Transverse colon (tissue), 4 donors: ENCODE measurements at regions not wholly inside any gene's neighbourhood (a gene's known extent, or its start where the extent isn't known, plus 50 kb on each side); places are given as distances from the start of the nearest gene placed in this dataset.

ENCODE experiments used
- EP300 ChIP-seq: sonication (generic); formaldehyde crosslinking; IDR thresholded peaks from one replicate; pipeline ENCODE4 v1.6.1; 2017; ENCODE audit warnings: antibody characterized with exemption, low read depth
- POLR2A ChIP-seq: fragments of 450-650 bp; IDR thresholded peaks from one replicate; pipeline ENCODE4 v1.6.1; 2016; ENCODE audit warnings: antibody characterized with exemption, mild to moderate bottlenecking, moderate library complexity
- POLR2AphosphoS5 ChIP-seq, 3 donors: sonication (generic); formaldehyde crosslinking; IDR thresholded peaks; one replicate each; pipeline ENCODE4 v1.6.1; 2016; ENCODE audit warnings: antibody characterized with exemption in 3 of 3
- TF ChIP-seq, protein P1 (sequence below), 5 experiments: fragments of 200-600 bp in 3 of 5; fragments of 450-650 bp in 2 of 5; sonication (generic) in 3 of 5; IDR thresholded peaks; 1 replicate in 2 of 5; 2 replicates in 3 of 5; pipeline ENCODE4 v1.5.1; 2016 to 2017; ENCODE audit warnings: antibody characterized with exemption in 5 of 5, inconsistent platforms in 3 of 5, mild to moderate bottlenecking in 2 of 5, moderate library complexity in 1 of 5

DNA sequence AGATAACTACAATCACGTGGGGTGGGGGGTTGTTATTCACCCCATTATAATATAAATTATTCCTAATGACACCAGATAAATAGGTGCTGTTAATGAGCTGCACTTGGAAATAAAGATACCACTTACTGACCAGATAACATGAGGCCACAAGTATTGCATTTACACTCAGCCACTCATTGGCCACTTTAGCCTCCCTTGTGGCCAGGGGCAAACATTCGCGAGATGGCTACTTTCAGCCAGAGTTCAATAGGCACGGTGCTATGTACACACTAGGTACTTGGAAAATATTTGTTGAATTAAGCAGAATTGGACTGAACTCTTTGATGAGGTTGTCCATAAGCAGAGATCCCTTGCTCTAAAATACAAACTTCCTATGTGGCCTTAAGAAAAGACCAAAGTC is 713.7 kb upstream of the TENM3 start:
- TF ChIP-seq POLR2A (no peak), EP300 (no peak), POLR2AphosphoS5 (IDR thresholded peaks at IDR 0.05) (no peak)
- TF ChIP-seq, protein P1, sequence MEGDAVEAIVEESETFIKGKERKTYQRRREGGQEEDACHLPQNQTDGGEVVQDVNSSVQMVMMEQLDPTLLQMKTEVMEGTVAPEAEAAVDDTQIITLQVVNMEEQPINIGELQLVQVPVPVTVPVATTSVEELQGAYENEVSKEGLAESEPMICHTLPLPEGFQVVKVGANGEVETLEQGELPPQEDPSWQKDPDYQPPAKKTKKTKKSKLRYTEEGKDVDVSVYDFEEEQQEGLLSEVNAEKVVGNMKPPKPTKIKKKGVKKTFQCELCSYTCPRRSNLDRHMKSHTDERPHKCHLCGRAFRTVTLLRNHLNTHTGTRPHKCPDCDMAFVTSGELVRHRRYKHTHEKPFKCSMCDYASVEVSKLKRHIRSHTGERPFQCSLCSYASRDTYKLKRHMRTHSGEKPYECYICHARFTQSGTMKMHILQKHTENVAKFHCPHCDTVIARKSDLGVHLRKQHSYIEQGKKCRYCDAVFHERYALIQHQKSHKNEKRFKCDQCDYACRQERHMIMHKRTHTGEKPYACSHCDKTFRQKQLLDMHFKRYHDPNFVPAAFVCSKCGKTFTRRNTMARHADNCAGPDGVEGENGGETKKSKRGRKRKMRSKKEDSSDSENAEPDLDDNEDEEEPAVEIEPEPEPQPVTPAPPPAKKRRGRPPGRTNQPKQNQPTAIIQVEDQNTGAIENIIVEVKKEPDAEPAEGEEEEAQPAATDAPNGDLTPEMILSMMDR (IDR thresholded peaks at IDR 0.05): no peak
